B cell (primary cell): ENCODE measurements at regions not wholly inside any gene's neighbourhood (a gene's known extent, or its start where the extent isn't known, plus 50 kb on each side); places are given as distances from the start of the nearest gene placed in this dataset.

Experiments used
- ATAC-seq: fragments of 200-7000 bp; cut with Tn5 transposase; one replicate; pipeline ENCODE4 v1.10.0; 2021; ENCODE audit warnings: low read depth, mild to moderate bottlenecking, moderate number of reproducible peaks, moderate library complexity
- CTCF ChIA-PET: fragments of 350-600 bp; sonication (Branson Sonifier 250); formaldehyde crosslinking; loops from one replicate; lab custom pipeline; 2021; ENCODE audit warnings: antibody characterized with exemption, inconsistent platforms; lab: Charles Lee
- POLR2A ChIA-PET: fragments of 350-600 bp; sonication (Branson Sonifier 250); formaldehyde crosslinking; loops from one replicate; lab custom pipeline; 2021; ENCODE audit warnings: antibody characterized with exemption; lab: Charles Lee
- DNase-seq: peaks from one replicate; pipeline ENCODE4 v3.0.0; 2013
- H2AFZ ChIP-seq: 2 replicates; pipeline ENCODE4 v1.6.1; 2012; ENCODE audit warnings: mild to moderate bottlenecking, low read depth, low read length; ENCODE audit not compliant: insufficient read depth, poor library complexity, severe bottlenecking
- H3K27ac ChIP-seq, 2 donors: 1 replicate in 1 of 2; 2 replicates in 1 of 2; pipeline ENCODE4 v1.5.1; 2012 to 2013; ENCODE audit warnings: low read length in 2 of 2, mild to moderate bottlenecking in 2 of 2, moderate library complexity in 1 of 2
- H3K27me3 ChIP-seq, 4 experiments: fragments of 200-600 bp in 1 of 4; sonication (generic) in 1 of 4; replicated peaks in 1 of 4; 1 replicate in 2 of 4; 2 replicates in 2 of 4; pipeline versions ENCODE4 v1.6.1 to v1.7.0; 2013 to 2016; ENCODE audit warnings: low read length in 3 of 4, mild to moderate bottlenecking in 2 of 4, mixed read lengths in 1 of 4, moderate library complexity in 1 of 4; ENCODE audit not compliant: insufficient read depth in 4 of 4, control insufficient read depth in 3 of 4; ENCODE audit errors: control extremely low read depth in 1 of 4
- H3K36me3 ChIP-seq, 2 experiments: replicated peaks in 1 of 2; 1 replicate in 1 of 2; 2 replicates in 1 of 2; pipeline versions ENCODE4 v1.6.1 to v1.7.1; 2013; ENCODE audit warnings: low read length in 1 of 2; ENCODE audit not compliant: insufficient read depth in 2 of 2, control insufficient read depth in 1 of 2; ENCODE audit errors: control extremely low read depth in 1 of 2, extremely low read depth in 1 of 2
- H3K4me1 ChIP-seq, 2 donors: fragments of 200-600 bp in 1 of 2; sonication (generic) in 1 of 2; 1 replicate in 1 of 2; 2 replicates in 1 of 2; pipeline versions ENCODE4 v1.5.1 to v1.6.1; 2013 to 2017; ENCODE audit warnings: low read length in 2 of 2; ENCODE audit not compliant: control insufficient read depth in 2 of 2, insufficient read depth in 2 of 2
- H3K4me2 ChIP-seq: replicated peaks from 2 replicates; pipeline ENCODE3; 2012; ENCODE audit warnings: mild to moderate bottlenecking, low read depth, low read length; ENCODE audit not compliant: poor library complexity, severe bottlenecking
- H3K4me3 ChIP-seq, 5 experiments: fragments of 200-600 bp in 1 of 5; sonication (generic) in 1 of 5; 1 replicate in 3 of 5; 2 replicates in 2 of 5; pipeline versions ENCODE4 v1.5.1 to v1.7.0; 2011 to 2016; ENCODE audit warnings: low read length in 4 of 5, mild to moderate bottlenecking in 4 of 5, low read depth in 2 of 5, control low read depth in 1 of 5, moderate library complexity in 1 of 5; ENCODE audit not compliant: insufficient read depth in 1 of 5; ENCODE audit errors: control extremely low read depth in 1 of 5, extremely low read depth in 1 of 5
- H3K79me2 ChIP-seq: fragments of 200-600 bp; sonication (generic); one replicate; pipeline ENCODE4 v1.6.0; 2016; ENCODE audit warnings: low read length; ENCODE audit not compliant: control insufficient read depth, insufficient read depth
- H3K9ac ChIP-seq: fragments of 200-600 bp; sonication (generic); 2 replicates; pipeline ENCODE4 v1.6.1; 2017; ENCODE audit warnings: mild to moderate bottlenecking, low read length, moderate library complexity
- H3K9me3 ChIP-seq, 3 donors: one replicate each; pipeline versions ENCODE4 v1.6.1 to v1.7.1; 2013; ENCODE audit warnings: low read length in 2 of 3; ENCODE audit not compliant: control insufficient read depth in 2 of 3, insufficient read depth in 1 of 3; ENCODE audit errors: control extremely low read depth in 1 of 3
- H4K20me1 ChIP-seq: 2 replicates; pipeline ENCODE4 v1.6.0; 2012; ENCODE audit warnings: mild to moderate bottlenecking, low read length; ENCODE audit not compliant: insufficient read depth, control insufficient read depth, poor library complexity, severe bottlenecking
- H3K27ac Mint-ChIP-seq: one replicate; pipeline ENCODE4 v1.8.0; 2021; ENCODE audit warnings: mixed read lengths
- H3K27me3 Mint-ChIP-seq: one replicate; pipeline ENCODE4 v1.8.0; 2021; ENCODE audit warnings: mixed read lengths
- H3K4me1 Mint-ChIP-seq: one replicate; pipeline ENCODE4 v1.8.0; 2021; ENCODE audit warnings: mixed read lengths
- H3K4me3 Mint-ChIP-seq: one replicate; pipeline ENCODE4 v1.8.0; 2021; ENCODE audit warnings: mixed read lengths
- H3K9me3 Mint-ChIP-seq: one replicate; pipeline ENCODE4 v1.8.0; 2022; ENCODE audit warnings: mixed read lengths; ENCODE audit not compliant: insufficient read depth
- EZH2 ChIP-seq: IDR thresholded peaks from 2 replicates; pipeline ENCODE4 v1.6.1; 2012; ENCODE audit warnings: borderline replicate concordance, low read depth, mild to moderate bottlenecking, moderate library complexity, low read length; ENCODE audit not compliant: insufficient read depth, poor library complexity, severe bottlenecking
- WGBS: methylation state at CpG from one replicate; pipeline ENCODE4 v1.1.5; 2013; ENCODE audit warnings: missing lambda C conversion rate; ENCODE audit not compliant: insufficient coverage; 5-methylcytosine and 5-hydroxymethylcytosine counted together
- intact Hi-C: fragments of 100-400 bp; cut with micrococcal nuclease; formaldehyde crosslinking; loops from one replicate; pipeline ENCODE4 v1.10.0; 2022
- TF ChIP-seq, protein P1 (sequence below): fragments of 200-600 bp; IDR thresholded peaks from one replicate; pipeline ENCODE4 v1.8.0; 2022; ENCODE audit warnings: antibody characterized with exemption, mild to moderate bottlenecking

DNA sequence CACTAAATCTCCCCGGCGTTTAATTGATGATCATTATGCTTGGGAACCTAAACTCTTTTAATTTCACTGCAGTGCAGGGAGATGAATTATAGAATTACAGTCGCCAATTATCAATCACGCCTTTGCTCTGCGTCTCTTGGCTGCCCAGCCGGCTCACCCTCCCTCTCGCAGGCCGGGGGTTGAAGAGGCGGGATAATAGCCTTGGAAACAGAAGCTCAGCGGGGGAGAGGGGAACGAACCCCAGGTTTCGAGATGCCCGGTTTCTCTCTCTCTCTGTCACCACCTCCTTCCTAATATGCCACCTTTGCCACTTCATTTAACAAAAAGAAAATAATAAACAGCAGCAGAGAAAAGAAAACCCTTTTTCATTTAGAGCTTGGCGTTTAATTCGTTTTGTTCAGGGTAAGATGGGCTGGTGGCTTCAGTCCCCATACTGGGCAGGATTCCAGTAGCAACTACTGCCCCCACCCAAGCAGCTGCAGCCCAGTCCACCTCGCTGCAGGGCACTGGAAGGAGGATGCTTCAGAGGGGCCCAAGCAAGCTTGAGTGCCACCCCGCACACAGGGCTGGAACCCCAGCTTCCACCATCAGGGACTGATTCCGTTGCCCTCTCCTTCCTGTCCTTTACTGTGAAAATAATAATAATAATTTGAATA, 271.7 kb downstream of the BUD13 start:
- CTCF ChIA-PET: no interaction called here
- POLR2A ChIA-PET: no interaction called here
- 11% methylated on average over 3 of the region's 18 CpGs for WGBS

More for the DNA sequence above, 271.7 kb downstream of the BUD13 start:
- H3K4me3 ChIP-seq: no peak overlapping the region
- Mint-ChIP-seq H3K27ac (no peak overlapping the region), H3K9me3 (no peaks in the 10 kb centered on the region), H3K4me3 (no peak overlapping the region), H3K27me3 (peaks cover 53% of the 10 kb centered on the region), H3K4me1 (no peaks in the 10 kb centered on the region)
- no peaks in the 10 kb centered on the region for H3K79me2 ChIP-seq
- TF ChIP-seq EZH2: no peak
- TF ChIP-seq, protein P1, sequence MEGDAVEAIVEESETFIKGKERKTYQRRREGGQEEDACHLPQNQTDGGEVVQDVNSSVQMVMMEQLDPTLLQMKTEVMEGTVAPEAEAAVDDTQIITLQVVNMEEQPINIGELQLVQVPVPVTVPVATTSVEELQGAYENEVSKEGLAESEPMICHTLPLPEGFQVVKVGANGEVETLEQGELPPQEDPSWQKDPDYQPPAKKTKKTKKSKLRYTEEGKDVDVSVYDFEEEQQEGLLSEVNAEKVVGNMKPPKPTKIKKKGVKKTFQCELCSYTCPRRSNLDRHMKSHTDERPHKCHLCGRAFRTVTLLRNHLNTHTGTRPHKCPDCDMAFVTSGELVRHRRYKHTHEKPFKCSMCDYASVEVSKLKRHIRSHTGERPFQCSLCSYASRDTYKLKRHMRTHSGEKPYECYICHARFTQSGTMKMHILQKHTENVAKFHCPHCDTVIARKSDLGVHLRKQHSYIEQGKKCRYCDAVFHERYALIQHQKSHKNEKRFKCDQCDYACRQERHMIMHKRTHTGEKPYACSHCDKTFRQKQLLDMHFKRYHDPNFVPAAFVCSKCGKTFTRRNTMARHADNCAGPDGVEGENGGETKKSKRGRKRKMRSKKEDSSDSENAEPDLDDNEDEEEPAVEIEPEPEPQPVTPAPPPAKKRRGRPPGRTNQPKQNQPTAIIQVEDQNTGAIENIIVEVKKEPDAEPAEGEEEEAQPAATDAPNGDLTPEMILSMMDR: no peak
- H3K9me3 ChIP-seq: peaks cover 0 to 13% (median 0%) of the 10 kb centered on the region in 3 donors
- H3K4me2 ChIP-seq: no peak overlapping the region
- H3K9ac ChIP-seq: no peak overlapping the region
- H2AFZ ChIP-seq: no peak overlapping the region
- H3K36me3 ChIP-seq: no peaks in the 10 kb centered on the region
- intact Hi-C loops: no loop called here
- H3K4me1 ChIP-seq: no peaks in the 10 kb centered on the region
- no peak overlapping the region for H3K27ac ChIP-seq
- H3K27me3 ChIP-seq: peaks cover 0 to 33% (median 1%) of the 10 kb centered on the region in 4 experiments
- DNase-seq: no peak
- H4K20me1 ChIP-seq: no peaks in the 10 kb centered on the region
- ATAC-seq: no peak
